WI38 (cell line): ENCODE measurements at regions not wholly inside any gene's neighbourhood (a gene's known extent, or its start where the extent isn't known, plus 50 kb on each side); places are given as distances from the start of the nearest gene placed in this dataset.

Experiments used
- H3K4me3 ChIP-seq: 2 replicates; pipeline ENCODE4 v1.5.1; 2011; ENCODE audit warnings: low read depth, mild to moderate bottlenecking, control low read depth, low read length
- CTCF ChIP-seq: IDR thresholded peaks from 2 replicates; pipeline ENCODE4 v1.5.1; 2012; ENCODE audit warnings: low read depth, mild to moderate bottlenecking, control low read depth, low read length

- TF ChIP-seq CTCF = no peak
- no peak overlapping the region for H3K4me3 ChIP-seq
Measured at GRCh38 chr14:100393906-100394732, 71.0 kb downstream of the SLC25A47 start.

- no peak overlapping the region for H3K4me3 ChIP-seq
Measured at GRCh38 chr14:100394886-100395672, 71.9 kb downstream of the SLC25A47 start.

GRCh38 chr14:100396266-100396795 lies 73.2 kb downstream of the SLC25A47 start:
- H3K4me3 ChIP-seq = no peak overlapping the region
- no peak for TF ChIP-seq CTCF

More at GRCh38 chr14:100394886-100395672, 71.9 kb downstream of the SLC25A47 start:
- no peak for TF ChIP-seq CTCF

GRCh38 chr14:100397005-100397404 lies 73.9 kb downstream of the SLC25A47 start:
- TF ChIP-seq CTCF = no peak
- no peak overlapping the region for H3K4me3 ChIP-seq

GRCh38 chr14:100398044-100398443 lies 74.9 kb downstream of the SLC25A47 start:
- no peak for TF ChIP-seq CTCF
- no peak overlapping the region for H3K4me3 ChIP-seq

GRCh38 chr14:100399052-100399849 lies 76.1 kb downstream of the SLC25A47 start:
- no peak overlapping the region for H3K4me3 ChIP-seq
- TF ChIP-seq CTCF = no peak
